Activated naive CD4-positive, alpha-beta T cell treated with anti-CD3 and anti-CD28 coated beads, Interleukin-2, amount 10 ng/mL, durations not matched to agents 7 days and 5 days (primary cell): ENCODE measurements at regions not wholly inside any gene's neighbourhood (a gene's known extent, or its start where the extent isn't known, plus 50 kb on each side); places are given as distances from the start of the nearest gene placed in this dataset.
"Not testable (repeated sequence)": the region's sequence is repeated elsewhere in the genome, so short reads cannot be mapped to it uniquely, and the experiment has no call there.

Source experiments
- CTCF ChIA-PET: fragments of 350-600 bp; sonication (Branson Sonifier 250); formaldehyde crosslinking; loops from one replicate; lab custom pipeline; 2021; ENCODE audit warnings: antibody characterized with exemption; lab: Charles Lee
- DNase-seq: peaks from one replicate; pipeline ENCODE4 v3.0.0-alpha.2; 2020
- H3K27ac Mint-ChIP-seq: one replicate; pipeline ENCODE4 v1.8.0; 2021; ENCODE audit warnings: mild to moderate bottlenecking, moderate library complexity, mixed read lengths
- H3K27me3 Mint-ChIP-seq: one replicate; pipeline ENCODE4 v1.8.0; 2021; ENCODE audit warnings: mild to moderate bottlenecking, mixed read lengths
- H3K36me3 Mint-ChIP-seq: one replicate; pipeline ENCODE4 v1.8.0; 2021; ENCODE audit warnings: mixed read lengths
- H3K4me1 Mint-ChIP-seq: one replicate; pipeline ENCODE4 v1.8.0; 2021; ENCODE audit warnings: mixed read lengths
- H3K4me3 Mint-ChIP-seq: one replicate; pipeline ENCODE4 v1.8.0; 2021; ENCODE audit warnings: mild to moderate bottlenecking, moderate library complexity, mixed read lengths
- H3K9me3 Mint-ChIP-seq: one replicate; pipeline ENCODE4 v1.8.0; 2021; ENCODE audit warnings: mixed read lengths

- H3K9me3 Mint-ChIP-seq = no peaks in the 10 kb centered on the region
- peaks cover 37% of the 10 kb centered on the region for H3K27me3 Mint-ChIP-seq
- CTCF ChIA-PET = interaction anchor here (0.9 to 1.5 kb wide), 2 partner anchors 11 to 222 kb away, joined by 4 to 5 read pairs; no protein-coding TSS in a partner anchor
- no peaks in the 10 kb centered on the region for H3K4me1 Mint-ChIP-seq
- H3K27ac Mint-ChIP-seq = no peak overlapping the region
- H3K36me3 Mint-ChIP-seq = no peaks in the 10 kb centered on the region
- H3K4me3 Mint-ChIP-seq = no peak overlapping the region
- DNase-seq = no peak
These were observed 64.2 kb upstream of the LCTL start for GRCh38 chr15:66629817-66630576.

GRCh38 chr15:66630801-66631351, 65.1 kb upstream of the LCTL start:
- no peaks in the 10 kb centered on the region for H3K9me3 Mint-ChIP-seq
- H3K4me3 Mint-ChIP-seq = no peak overlapping the region
- DNase-seq = no peak
- no peaks in the 10 kb centered on the region for H3K4me1 Mint-ChIP-seq
- H3K27me3 Mint-ChIP-seq = peaks cover 37% of the 10 kb centered on the region
- CTCF ChIA-PET = no interaction called here
- H3K36me3 Mint-ChIP-seq = no peaks in the 10 kb centered on the region
- no peak overlapping the region for H3K27ac Mint-ChIP-seq

GRCh38 chr15:66631616-66632263, 65.9 kb upstream of the LCTL start:
- Mint-ChIP-seq H3K36me3 (no peaks in the 10 kb centered on the region), H3K9me3 (no peaks in the 10 kb centered on the region), H3K27me3 (peaks cover 35% of the 10 kb centered on the region), H3K4me1 (no peaks in the 10 kb centered on the region), H3K4me3 (no peak overlapping the region), H3K27ac (no peak overlapping the region)
- no peak for DNase-seq
- CTCF ChIA-PET = interaction anchor here (1.0 kb wide), 1 partner anchor 13 kb away, joined by 4 read pairs; no protein-coding TSS in a partner anchor

GRCh38 chr15:66633041-66633937, 67.5 kb upstream of the LCTL start:
- H3K36me3 Mint-ChIP-seq = no peaks in the 10 kb centered on the region
- peaks cover 33% of the 10 kb centered on the region for H3K27me3 Mint-ChIP-seq
- H3K27ac Mint-ChIP-seq = no peak overlapping the region
- no peak for DNase-seq
- CTCF ChIA-PET = no interaction called here
- H3K4me1 Mint-ChIP-seq = peaks cover 12% of the 10 kb centered on the region
- H3K9me3 Mint-ChIP-seq = no peaks in the 10 kb centered on the region
- no peak overlapping the region for H3K4me3 Mint-ChIP-seq

GRCh38 chr15:66633938-66634250, 68.1 kb upstream of the LCTL start:
- CTCF ChIA-PET = interaction anchor here (1.3 kb wide), 1 partner anchor 217 kb away, joined by 5 read pairs; no protein-coding TSS in a partner anchor
- no peaks in the 10 kb centered on the region for H3K9me3 Mint-ChIP-seq
- peaks cover 18% of the 10 kb centered on the region for H3K4me1 Mint-ChIP-seq
- no peak overlapping the region for H3K27ac Mint-ChIP-seq
- no peak overlapping the region for H3K4me3 Mint-ChIP-seq
- no peaks in the 10 kb centered on the region for H3K36me3 Mint-ChIP-seq
- DNase-seq = no peak
- H3K27me3 Mint-ChIP-seq = peaks cover 33% of the 10 kb centered on the region

- Mint-ChIP-seq H3K27me3 (peaks cover 30% of the 10 kb centered on the region), H3K36me3 (no peaks in the 10 kb centered on the region), H3K9me3 (no peaks in the 10 kb centered on the region), H3K27ac (no peak overlapping the region), H3K4me1 (peaks cover 22% of the 10 kb centered on the region), H3K4me3 (no peak overlapping the region)
- DNase-seq = no peak
- CTCF ChIA-PET = interaction anchor here (1.3 to 1.5 kb wide), 2 partner anchors 16 to 217 kb away, joined by 4 to 5 read pairs; no protein-coding TSS in a partner anchor
These were observed 67.5 kb upstream of the SMAD6 start for GRCh38 chr15:66634540-66634939.

GRCh38 chr15:66635006-66635405, 67.0 kb upstream of the SMAD6 start:
- Mint-ChIP-seq H3K4me1 (peaks cover 27% of the 10 kb centered on the region), H3K27ac (no peak overlapping the region), H3K4me3 (no peak overlapping the region), H3K9me3 (no peaks in the 10 kb centered on the region), H3K36me3 (no peaks in the 10 kb centered on the region), H3K27me3 (peaks cover 26% of the 10 kb centered on the region)
- DNase-seq = no peak
- CTCF ChIA-PET = interaction anchor here (1.3 to 1.5 kb wide), 3 partner anchors 16 to 216 kb away, joined by 3 to 5 read pairs (median 4); no protein-coding TSS in a partner anchor

GRCh38 chr15:66635817-66636216, 66.2 kb upstream of the SMAD6 start:
- CTCF ChIA-PET = interaction anchor here (0.8 to 1.5 kb wide), 3 partner anchors 17 to 71 kb away, joined by 3 to 4 read pairs (median 3); no protein-coding TSS in a partner anchor
- Mint-ChIP-seq H3K36me3 (no peaks in the 10 kb centered on the region), H3K4me1 (peaks cover 27% of the 10 kb centered on the region), H3K27me3 (peaks cover 25% of the 10 kb centered on the region), H3K27ac (no peak overlapping the region), H3K9me3 (no peaks in the 10 kb centered on the region), H3K4me3 (no peak overlapping the region)
- no peak for DNase-seq

GRCh38 chr15:66637044-66637443, 65.0 kb upstream of the SMAD6 start:
- CTCF ChIA-PET, H3K9me3 Mint-ChIP-seq: not testable (repeated sequence)

GRCh38 chr15:66638377-66638776, 63.7 kb upstream of the SMAD6 start:
- Mint-ChIP-seq H3K27ac (peak overlapping the region; percentile 55), H3K9me3 (no peaks in the 10 kb centered on the region), H3K27me3 (peaks cover 7% of the 10 kb centered on the region), H3K4me3 (no peak overlapping the region), H3K36me3 (no peaks in the 10 kb centered on the region), H3K4me1 (peaks cover 27% of the 10 kb centered on the region)
- peak; percentile 58 for DNase-seq
- CTCF ChIA-PET = interaction anchor here (1.1 to 2.6 kb wide), 3 partner anchors 19 to 215 kb away, joined by 3 to 9 read pairs (median 3); partner anchors contain the start of gene SMAD6

More at GRCh38 chr15:66637044-66637443, 65.0 kb upstream of the SMAD6 start:
- not testable (repeated sequence) for H3K4me3 Mint-ChIP-seq, H3K36me3 Mint-ChIP-seq, H3K27ac Mint-ChIP-seq, DNase-seq
- peaks cover 18% of the 10 kb centered on the region for H3K27me3 Mint-ChIP-seq
- peaks cover 27% of the 10 kb centered on the region for H3K4me1 Mint-ChIP-seq

GRCh38 chr15:66641485-66642315, 60.3 kb upstream of the SMAD6 start:
- H3K36me3 Mint-ChIP-seq = no peaks in the 10 kb centered on the region
- no peaks in the 10 kb centered on the region for H3K9me3 Mint-ChIP-seq
- CTCF ChIA-PET = interaction anchor here (0.7 kb wide), 1 partner anchor 454 kb away, joined by 4 read pairs; no protein-coding TSS in a partner anchor
- peaks cover 4% of the 10 kb centered on the region for H3K27me3 Mint-ChIP-seq
- no peak for DNase-seq
- H3K27ac Mint-ChIP-seq = no peak overlapping the region
- H3K4me1 Mint-ChIP-seq = peaks cover 27% of the 10 kb centered on the region
- no peak overlapping the region for H3K4me3 Mint-ChIP-seq

- H3K36me3 Mint-ChIP-seq = no peaks in the 10 kb centered on the region
- no peak overlapping the region for H3K4me3 Mint-ChIP-seq
- CTCF ChIA-PET = no interaction called here
- H3K27me3 Mint-ChIP-seq = peaks cover 6% of the 10 kb centered on the region
- no peak overlapping the region for H3K27ac Mint-ChIP-seq
- DNase-seq = no peak
- no peaks in the 10 kb centered on the region for H3K9me3 Mint-ChIP-seq
- H3K4me1 Mint-ChIP-seq = peaks cover 21% of the 10 kb centered on the region
These were observed 59.5 kb upstream of the SMAD6 start for GRCh38 chr15:66642514-66642913.

- peaks cover 8% of the 10 kb centered on the region for H3K27me3 Mint-ChIP-seq
- no peak overlapping the region for H3K4me3 Mint-ChIP-seq
- no peaks in the 10 kb centered on the region for H3K36me3 Mint-ChIP-seq
- H3K27ac Mint-ChIP-seq = no peak overlapping the region
- no peaks in the 10 kb centered on the region for H3K9me3 Mint-ChIP-seq
- CTCF ChIA-PET = no interaction called here
- peaks cover 17% of the 10 kb centered on the region for H3K4me1 Mint-ChIP-seq
- DNase-seq = no peak
These were observed 59.0 kb upstream of the SMAD6 start for GRCh38 chr15:66643033-66643432.
